WTC11 (cell line): ENCODE measurements at regions not wholly inside any gene's neighbourhood (a gene's known extent, or its start where the extent isn't known, plus 50 kb on each side); places are given as distances from the start of the nearest gene placed in this dataset.

Experiments used
- ATAC-seq: fragments of 200-7000 bp; cut with Tn5 transposase; 2 replicates; pipeline ENCODE4 v1.10.0; 2021; ENCODE audit warnings: mild to moderate bottlenecking, moderate library complexity
- CTCF ChIA-PET: fragments of 300-600 bp; sonication (Branson Sonifier 250); formaldehyde crosslinking; loops from one replicate; lab custom pipeline; 2021; ENCODE audit warnings: antibody characterized with exemption; lab: Charles Lee
- POLR2A ChIA-PET: fragments of 350-600 bp; sonication (Branson Sonifier 250); formaldehyde crosslinking; loops from one replicate; lab custom pipeline; 2021; ENCODE audit warnings: antibody characterized with exemption; lab: Charles Lee
- DNase-seq: peaks from one replicate; pipeline ENCODE4 v3.0.0; 2021; ENCODE audit warnings: low spot score
- H3K27ac Mint-ChIP-seq: 2 replicates; pipeline ENCODE4 v1.8.0; 2021; ENCODE audit warnings: mixed read lengths
- H3K27me3 Mint-ChIP-seq: 2 replicates; pipeline ENCODE4 v1.8.0; 2021; ENCODE audit warnings: low read depth, mild to moderate bottlenecking, moderate library complexity, mixed read lengths
- H3K36me3 Mint-ChIP-seq: 2 replicates; pipeline ENCODE4 v1.8.0; 2021; ENCODE audit warnings: mixed read lengths
- H3K4me1 Mint-ChIP-seq: 2 replicates; pipeline ENCODE4 v1.8.0; 2022; ENCODE audit warnings: mixed read lengths
- H3K4me3 Mint-ChIP-seq: 2 replicates; pipeline ENCODE4 v1.8.0; 2021; ENCODE audit warnings: mild to moderate bottlenecking, moderate library complexity, mixed read lengths
- H3K9me3 Mint-ChIP-seq: 2 replicates; pipeline ENCODE4 v1.8.0; 2021; ENCODE audit warnings: mixed read lengths
- CREB1 ChIP-seq: sonication (generic); formaldehyde crosslinking; IDR thresholded peaks from 2 replicates; pipeline ENCODE4 v1.8.0; 2023; ENCODE audit warnings: mild to moderate bottlenecking, missing genetic modification reagents
- EMX1 ChIP-seq: fragments of 250-450 bp; sonication (Bioruptor Pico); IDR thresholded peaks from 2 replicates; pipeline ENCODE4 v1.8.0; 2021; ENCODE audit warnings: mild to moderate bottlenecking
- ESRRA ChIP-seq: sonication (generic); formaldehyde crosslinking; IDR thresholded peaks from 2 replicates; pipeline ENCODE4 v1.8.1; 2022; ENCODE audit warnings: mild to moderate bottlenecking, missing genetic modification reagents, borderline replicate concordance
- FOXK1 ChIP-seq: sonication (generic); formaldehyde crosslinking; IDR thresholded peaks from 2 replicates; pipeline ENCODE4 v1.8.0; 2022; ENCODE audit warnings: mild to moderate bottlenecking, moderate library complexity, missing genetic modification reagents
- JUN ChIP-seq: sonication (generic); formaldehyde crosslinking; IDR thresholded peaks from 2 replicates; pipeline ENCODE4 v1.8.0; 2023; ENCODE audit warnings: mild to moderate bottlenecking, missing genetic modification reagents
- NFATC4 ChIP-seq: fragments of 250-450 bp; sonication (Bioruptor Pico); IDR thresholded peaks from 2 replicates; pipeline ENCODE4 v1.9.0; 2021; ENCODE audit warnings: mild to moderate bottlenecking
- NFE2L1 ChIP-seq: sonication (generic); formaldehyde crosslinking; IDR thresholded peaks from 2 replicates; pipeline ENCODE4 v1.8.1; 2023; ENCODE audit warnings: missing genetic modification reagents
- NFYB ChIP-seq: sonication (generic); formaldehyde crosslinking; conservative IDR thresholded peaks from 2 replicates; pipeline ENCODE4 v1.8.0; 2022; ENCODE audit warnings: low read depth, missing genetic modification reagents
- NR1H2 ChIP-seq: sonication (generic); formaldehyde crosslinking; IDR thresholded peaks from 2 replicates; pipeline ENCODE4 v1.9.0; 2021; ENCODE audit warnings: mild to moderate bottlenecking, moderate library complexity, missing genetic modification reagents
- NR2C2 ChIP-seq: sonication (generic); formaldehyde crosslinking; IDR thresholded peaks from 2 replicates; pipeline ENCODE4 v1.8.0; 2022; ENCODE audit warnings: mild to moderate bottlenecking, missing genetic modification reagents
- SP1 ChIP-seq: sonication (generic); formaldehyde crosslinking; conservative IDR thresholded peaks from 2 replicates; pipeline ENCODE4 v1.8.1; 2022; ENCODE audit warnings: missing genetic modification reagents
- ZNF671 ChIP-seq: fragments of 250-450 bp; sonication (Bioruptor Pico); IDR thresholded peaks from 2 replicates; pipeline ENCODE4 v1.8.0; 2021; ENCODE audit warnings: mild to moderate bottlenecking
- TF ChIP-seq, protein P1 (sequence below): sonication (generic); formaldehyde crosslinking; IDR thresholded peaks from 2 replicates; pipeline ENCODE4 v1.8.0; 2023; ENCODE audit warnings: missing genetic modification reagents, mild to moderate bottlenecking, borderline replicate concordance
- TF ChIP-seq, protein P2 (sequence below): sonication (generic); formaldehyde crosslinking; IDR thresholded peaks from 2 replicates; pipeline ENCODE4 v1.8.1; 2023; ENCODE audit warnings: mild to moderate bottlenecking, missing genetic modification reagents
- TF ChIP-seq, protein P3 (sequence below): sonication (generic); formaldehyde crosslinking; IDR thresholded peaks from 2 replicates; pipeline ENCODE4 v1.8.1; 2023; ENCODE audit warnings: mild to moderate bottlenecking, missing genetic modification reagents, moderate library complexity
- TF ChIP-seq, protein P4 (sequence below): sonication (generic); formaldehyde crosslinking; IDR thresholded peaks from 2 replicates; pipeline ENCODE4 v1.8.0; 2022; ENCODE audit warnings: mild to moderate bottlenecking, missing genetic modification reagents
- TF ChIP-seq, protein P5 (sequence below): sonication (generic); formaldehyde crosslinking; IDR thresholded peaks from 2 replicates; pipeline ENCODE4 v1.8.0; 2022; ENCODE audit warnings: missing genetic modification reagents
- TF ChIP-seq, protein P6 (sequence below): fragments of 250-450 bp; sonication (Bioruptor Pico); IDR thresholded peaks from 2 replicates; pipeline ENCODE4 v1.9.0; 2021; ENCODE audit warnings: moderate library complexity, mild to moderate bottlenecking, inconsistent platforms, borderline replicate concordance
- TF ChIP-seq, protein P7 (sequence below): sonication (generic); formaldehyde crosslinking; IDR thresholded peaks from 2 replicates; pipeline ENCODE4 v1.8.0; 2023; ENCODE audit warnings: missing genetic modification reagents

DNA sequence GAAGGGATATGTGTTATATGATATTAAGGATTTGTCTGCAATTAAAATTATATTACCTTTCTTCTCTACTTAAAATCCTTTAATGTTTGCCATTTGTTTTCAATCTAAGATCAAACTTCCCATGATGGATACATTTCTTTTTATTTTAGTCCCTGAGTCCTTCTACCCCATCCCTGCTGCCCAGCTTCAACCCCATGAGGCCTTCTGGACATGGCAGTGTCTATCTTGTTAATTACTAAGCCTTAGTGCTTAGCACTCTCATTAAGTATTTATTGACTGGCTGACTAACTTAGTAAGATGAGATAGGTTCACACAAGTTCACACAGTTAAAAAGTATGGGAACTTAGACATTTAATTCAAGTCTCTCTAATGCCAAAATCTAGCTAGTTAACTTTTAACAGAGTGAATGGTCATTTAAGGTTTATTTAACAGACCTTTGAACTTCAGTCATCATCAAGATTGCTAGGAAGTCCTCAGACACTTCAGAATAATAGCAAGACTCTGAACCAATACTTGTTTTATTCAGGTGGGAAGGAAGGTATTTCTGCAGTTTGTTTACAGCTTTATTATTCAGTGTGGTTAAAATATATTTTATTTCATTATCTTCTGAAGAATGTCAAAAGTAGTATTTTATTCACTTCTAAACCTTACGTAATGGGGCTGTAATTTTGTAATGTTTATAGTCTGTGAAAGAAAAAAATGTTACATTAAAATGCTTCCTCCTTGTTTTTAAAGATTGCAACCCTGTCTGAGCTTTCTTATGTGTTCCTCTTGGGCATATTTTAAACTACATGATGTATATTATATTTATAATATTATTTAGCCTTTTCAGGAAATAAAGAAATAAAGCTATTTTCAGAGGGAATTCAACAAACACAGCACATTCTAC, 848.9 kb downstream of the REEP3 start (continued):
- no peak for TF ChIP-seq NR1H2 (CRISPR knock-in tag)
- TF ChIP-seq, protein P1, sequence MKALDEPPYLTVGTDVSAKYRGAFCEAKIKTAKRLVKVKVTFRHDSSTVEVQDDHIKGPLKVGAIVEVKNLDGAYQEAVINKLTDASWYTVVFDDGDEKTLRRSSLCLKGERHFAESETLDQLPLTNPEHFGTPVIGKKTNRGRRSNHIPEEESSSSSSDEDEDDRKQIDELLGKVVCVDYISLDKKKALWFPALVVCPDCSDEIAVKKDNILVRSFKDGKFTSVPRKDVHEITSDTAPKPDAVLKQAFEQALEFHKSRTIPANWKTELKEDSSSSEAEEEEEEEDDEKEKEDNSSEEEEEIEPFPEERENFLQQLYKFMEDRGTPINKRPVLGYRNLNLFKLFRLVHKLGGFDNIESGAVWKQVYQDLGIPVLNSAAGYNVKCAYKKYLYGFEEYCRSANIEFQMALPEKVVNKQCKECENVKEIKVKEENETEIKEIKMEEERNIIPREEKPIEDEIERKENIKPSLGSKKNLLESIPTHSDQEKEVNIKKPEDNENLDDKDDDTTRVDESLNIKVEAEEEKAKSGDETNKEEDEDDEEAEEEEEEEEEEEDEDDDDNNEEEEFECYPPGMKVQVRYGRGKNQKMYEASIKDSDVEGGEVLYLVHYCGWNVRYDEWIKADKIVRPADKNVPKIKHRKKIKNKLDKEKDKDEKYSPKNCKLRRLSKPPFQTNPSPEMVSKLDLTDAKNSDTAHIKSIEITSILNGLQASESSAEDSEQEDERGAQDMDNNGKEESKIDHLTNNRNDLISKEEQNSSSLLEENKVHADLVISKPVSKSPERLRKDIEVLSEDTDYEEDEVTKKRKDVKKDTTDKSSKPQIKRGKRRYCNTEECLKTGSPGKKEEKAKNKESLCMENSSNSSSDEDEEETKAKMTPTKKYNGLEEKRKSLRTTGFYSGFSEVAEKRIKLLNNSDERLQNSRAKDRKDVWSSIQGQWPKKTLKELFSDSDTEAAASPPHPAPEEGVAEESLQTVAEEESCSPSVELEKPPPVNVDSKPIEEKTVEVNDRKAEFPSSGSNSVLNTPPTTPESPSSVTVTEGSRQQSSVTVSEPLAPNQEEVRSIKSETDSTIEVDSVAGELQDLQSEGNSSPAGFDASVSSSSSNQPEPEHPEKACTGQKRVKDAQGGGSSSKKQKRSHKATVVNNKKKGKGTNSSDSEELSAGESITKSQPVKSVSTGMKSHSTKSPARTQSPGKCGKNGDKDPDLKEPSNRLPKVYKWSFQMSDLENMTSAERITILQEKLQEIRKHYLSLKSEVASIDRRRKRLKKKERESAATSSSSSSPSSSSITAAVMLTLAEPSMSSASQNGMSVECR (CRISPR knock-in tag) = no peak
- no peak for TF ChIP-seq NR2C2 (CRISPR knock-in tag)
- TF ChIP-seq, protein P2, sequence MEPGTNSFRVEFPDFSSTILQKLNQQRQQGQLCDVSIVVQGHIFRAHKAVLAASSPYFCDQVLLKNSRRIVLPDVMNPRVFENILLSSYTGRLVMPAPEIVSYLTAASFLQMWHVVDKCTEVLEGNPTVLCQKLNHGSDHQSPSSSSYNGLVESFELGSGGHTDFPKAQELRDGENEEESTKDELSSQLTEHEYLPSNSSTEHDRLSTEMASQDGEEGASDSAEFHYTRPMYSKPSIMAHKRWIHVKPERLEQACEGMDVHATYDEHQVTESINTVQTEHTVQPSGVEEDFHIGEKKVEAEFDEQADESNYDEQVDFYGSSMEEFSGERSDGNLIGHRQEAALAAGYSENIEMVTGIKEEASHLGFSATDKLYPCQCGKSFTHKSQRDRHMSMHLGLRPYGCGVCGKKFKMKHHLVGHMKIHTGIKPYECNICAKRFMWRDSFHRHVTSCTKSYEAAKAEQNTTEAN = no peak
- TF ChIP-seq CREB1 (CRISPR knock-in tag) = no peak

DNA sequence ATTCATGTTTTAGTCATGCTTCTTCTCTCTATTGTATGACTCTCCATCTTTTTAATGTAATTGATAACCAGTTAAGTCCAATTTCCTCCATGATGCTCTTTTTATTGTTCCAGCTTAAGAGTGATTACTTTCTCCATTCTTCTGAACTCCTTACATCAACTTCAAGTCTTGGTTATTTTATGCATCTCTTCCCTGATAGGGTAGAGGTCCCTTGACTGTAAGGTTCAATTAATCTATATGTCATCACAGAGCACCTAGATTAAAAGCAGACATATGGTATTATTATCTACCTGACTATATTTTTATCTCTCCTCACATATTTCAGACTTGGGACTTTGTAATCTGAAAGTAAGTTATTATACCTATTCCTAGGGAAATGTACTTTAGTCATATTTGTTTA, 853.1 kb downstream of the REEP3 start:
- no peak for DNase-seq
- ChIA-PET CTCF (no interaction called here), POLR2A (no interaction called here)
- no peak overlapping the region for H3K27ac Mint-ChIP-seq
- H3K9me3 Mint-ChIP-seq = peaks cover 2% of the 10 kb centered on the region; the same call in 1 of the 2 replicates
- H3K4me3 Mint-ChIP-seq = no peak overlapping the region
- H3K27me3 Mint-ChIP-seq = no peaks in the 10 kb centered on the region
- ATAC-seq = no peak
- no peaks in the 10 kb centered on the region for H3K36me3 Mint-ChIP-seq
- H3K4me1 Mint-ChIP-seq = peaks cover 13% of the 10 kb centered on the region
- TF ChIP-seq JUN (CRISPR knock-in tag) (no peak), SP1 (CRISPR knock-in tag) (no peak), FOXK1 (CRISPR knock-in tag) (no peak), NFATC4 (CRISPR knock-in tag) (no peak), EMX1 (CRISPR knock-in tag) (no peak), NFYB (no peak), ZNF671 (CRISPR knock-in tag) (no peak), NFE2L1 (no peak), ESRRA (CRISPR knock-in tag) (no peak)
- TF ChIP-seq, protein P3, sequence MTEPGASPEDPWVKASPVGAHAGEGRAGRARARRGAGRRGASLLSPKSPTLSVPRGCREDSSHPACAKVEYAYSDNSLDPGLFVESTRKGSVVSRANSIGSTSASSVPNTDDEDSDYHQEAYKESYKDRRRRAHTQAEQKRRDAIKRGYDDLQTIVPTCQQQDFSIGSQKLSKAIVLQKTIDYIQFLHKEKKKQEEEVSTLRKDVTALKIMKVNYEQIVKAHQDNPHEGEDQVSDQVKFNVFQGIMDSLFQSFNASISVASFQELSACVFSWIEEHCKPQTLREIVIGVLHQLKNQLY (CRISPR knock-in tag) = no peak
- TF ChIP-seq, protein P4, sequence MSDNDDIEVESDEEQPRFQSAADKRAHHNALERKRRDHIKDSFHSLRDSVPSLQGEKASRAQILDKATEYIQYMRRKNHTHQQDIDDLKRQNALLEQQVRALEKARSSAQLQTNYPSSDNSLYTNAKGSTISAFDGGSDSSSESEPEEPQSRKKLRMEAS (CRISPR knock-in tag) = no peak
- TF ChIP-seq, protein P1 (CRISPR knock-in tag) = no peak
- TF ChIP-seq, protein P5, sequence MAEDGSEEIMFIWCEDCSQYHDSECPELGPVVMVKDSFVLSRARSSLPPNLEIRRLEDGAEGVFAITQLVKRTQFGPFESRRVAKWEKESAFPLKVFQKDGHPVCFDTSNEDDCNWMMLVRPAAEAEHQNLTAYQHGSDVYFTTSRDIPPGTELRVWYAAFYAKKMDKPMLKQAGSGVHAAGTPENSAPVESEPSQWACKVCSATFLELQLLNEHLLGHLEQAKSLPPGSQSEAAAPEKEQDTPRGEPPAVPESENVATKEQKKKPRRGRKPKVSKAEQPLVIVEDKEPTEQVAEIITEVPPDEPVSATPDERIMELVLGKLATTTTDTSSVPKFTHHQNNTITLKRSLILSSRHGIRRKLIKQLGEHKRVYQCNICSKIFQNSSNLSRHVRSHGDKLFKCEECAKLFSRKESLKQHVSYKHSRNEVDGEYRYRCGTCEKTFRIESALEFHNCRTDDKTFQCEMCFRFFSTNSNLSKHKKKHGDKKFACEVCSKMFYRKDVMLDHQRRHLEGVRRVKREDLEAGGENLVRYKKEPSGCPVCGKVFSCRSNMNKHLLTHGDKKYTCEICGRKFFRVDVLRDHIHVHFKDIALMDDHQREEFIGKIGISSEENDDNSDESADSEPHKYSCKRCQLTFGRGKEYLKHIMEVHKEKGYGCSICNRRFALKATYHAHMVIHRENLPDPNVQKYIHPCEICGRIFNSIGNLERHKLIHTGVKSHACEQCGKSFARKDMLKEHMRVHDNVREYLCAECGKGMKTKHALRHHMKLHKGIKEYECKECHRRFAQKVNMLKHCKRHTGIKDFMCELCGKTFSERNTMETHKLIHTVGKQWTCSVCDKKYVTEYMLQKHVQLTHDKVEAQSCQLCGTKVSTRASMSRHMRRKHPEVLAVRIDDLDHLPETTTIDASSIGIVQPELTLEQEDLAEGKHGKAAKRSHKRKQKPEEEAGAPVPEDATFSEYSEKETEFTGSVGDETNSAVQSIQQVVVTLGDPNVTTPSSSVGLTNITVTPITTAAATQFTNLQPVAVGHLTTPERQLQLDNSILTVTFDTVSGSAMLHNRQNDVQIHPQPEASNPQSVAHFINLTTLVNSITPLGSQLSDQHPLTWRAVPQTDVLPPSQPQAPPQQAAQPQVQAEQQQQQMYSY (CRISPR knock-in tag) = no peak
- TF ChIP-seq, protein P6, sequence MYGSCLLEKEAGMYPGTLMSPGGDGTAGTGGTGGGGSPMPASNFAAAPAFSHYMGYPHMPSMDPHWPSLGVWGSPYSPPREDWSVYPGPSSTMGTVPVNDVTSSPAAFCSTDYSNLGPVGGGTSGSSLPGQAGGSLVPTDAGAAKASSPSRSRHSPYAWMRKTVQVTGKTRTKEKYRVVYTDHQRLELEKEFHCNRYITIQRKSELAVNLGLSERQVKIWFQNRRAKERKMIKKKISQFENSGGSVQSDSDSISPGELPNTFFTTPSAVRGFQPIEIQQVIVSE (CRISPR knock-in tag) = no peak
- TF ChIP-seq, protein P7, sequence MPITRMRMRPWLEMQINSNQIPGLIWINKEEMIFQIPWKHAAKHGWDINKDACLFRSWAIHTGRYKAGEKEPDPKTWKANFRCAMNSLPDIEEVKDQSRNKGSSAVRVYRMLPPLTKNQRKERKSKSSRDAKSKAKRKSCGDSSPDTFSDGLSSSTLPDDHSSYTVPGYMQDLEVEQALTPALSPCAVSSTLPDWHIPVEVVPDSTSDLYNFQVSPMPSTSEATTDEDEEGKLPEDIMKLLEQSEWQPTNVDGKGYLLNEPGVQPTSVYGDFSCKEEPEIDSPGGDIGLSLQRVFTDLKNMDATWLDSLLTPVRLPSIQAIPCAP = no peak
